HG02973 (cell line): ENCODE measurements at regions not wholly inside any gene's neighbourhood (a gene's known extent, or its start where the extent isn't known, plus 50 kb on each side); places are given as distances from the start of the nearest gene placed in this dataset.

Experiments
- ATAC-seq: cut with Tn5 transposase; IDR thresholded peaks from one replicate; pipeline ENCODE4 v1.9.1; 2021; ENCODE audit warnings: moderate library complexity; ENCODE audit not compliant: unreplicated experiment

DNA sequence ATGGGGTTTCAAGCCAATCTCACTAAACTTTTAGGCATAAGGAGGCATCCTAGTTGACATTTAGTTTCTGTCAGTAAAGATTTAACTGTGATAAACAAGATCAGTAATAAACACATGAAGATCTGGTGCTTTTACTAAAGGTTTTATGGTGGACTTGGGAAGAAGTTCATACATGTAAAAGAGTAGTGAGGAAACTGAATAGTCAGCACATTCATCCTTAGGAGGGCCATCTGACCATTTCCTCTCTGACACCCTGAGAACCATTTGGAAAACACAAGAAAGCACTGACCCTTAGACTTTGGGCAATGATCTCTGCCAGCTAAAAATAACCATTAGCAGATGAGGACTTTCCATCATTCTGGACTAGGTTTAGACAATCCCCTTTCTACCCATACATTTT, 1040.9 kb downstream of the AGBL1 start:
- ATAC-seq: no peak

DNA sequence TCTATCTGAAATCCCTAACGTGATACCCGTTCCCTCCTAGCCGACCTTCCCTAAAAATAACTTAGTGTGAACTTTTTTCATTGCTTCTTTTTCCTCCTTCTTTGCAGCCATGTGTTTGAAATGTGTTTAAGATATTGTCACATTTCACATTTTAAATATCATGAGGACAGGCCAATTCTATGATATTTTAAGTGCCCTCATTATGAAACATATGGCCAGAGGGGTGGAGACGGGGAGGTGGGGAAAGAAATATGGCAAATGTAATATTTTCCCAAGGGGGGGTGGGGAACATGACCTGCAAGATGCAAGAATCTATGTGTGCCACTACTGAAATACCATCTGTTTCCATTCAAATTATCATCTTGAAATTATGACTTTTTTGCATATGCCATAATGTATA, 1039.2 kb downstream of the AGBL1 start:
- no peak for ATAC-seq

DNA sequence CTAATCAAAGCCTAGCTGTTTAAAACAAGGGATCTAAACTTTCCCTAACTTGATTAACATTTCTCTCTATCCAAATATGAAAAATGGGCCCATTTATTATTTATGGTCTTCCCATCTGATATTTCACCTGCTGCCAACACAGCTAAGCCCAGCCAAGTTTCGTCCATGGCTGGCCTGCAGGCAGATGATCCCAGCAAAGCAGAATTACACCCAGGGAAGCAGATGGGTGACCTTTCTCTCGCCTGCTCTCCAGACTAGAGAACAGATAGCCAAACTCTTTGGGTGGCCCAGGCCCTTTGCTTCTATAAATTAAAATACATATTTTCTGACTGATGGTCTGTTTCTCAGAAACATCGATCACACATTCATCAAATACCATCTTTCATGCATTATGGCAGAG, 1038.8 kb downstream of the AGBL1 start:
- no peak for ATAC-seq

DNA sequence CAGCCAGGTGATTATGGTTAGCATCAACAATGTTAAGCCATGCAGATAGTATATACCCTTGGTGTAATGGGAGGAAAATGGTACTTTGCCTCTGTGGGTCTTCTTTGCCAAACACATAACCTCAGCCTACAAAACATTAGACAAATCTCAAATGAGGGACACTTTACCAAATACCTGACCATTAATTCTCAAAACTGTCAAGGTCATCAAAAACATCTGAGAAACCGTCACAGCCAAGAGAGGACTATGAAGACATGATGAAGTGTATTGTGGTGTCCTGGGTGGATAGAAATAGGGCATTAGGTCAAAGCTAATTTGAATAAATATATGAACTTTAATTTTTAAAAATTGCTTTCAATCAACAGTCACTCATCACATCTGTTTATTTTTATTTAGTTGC, 1036.1 kb downstream of the AGBL1 start:
- ATAC-seq: no peak

DNA sequence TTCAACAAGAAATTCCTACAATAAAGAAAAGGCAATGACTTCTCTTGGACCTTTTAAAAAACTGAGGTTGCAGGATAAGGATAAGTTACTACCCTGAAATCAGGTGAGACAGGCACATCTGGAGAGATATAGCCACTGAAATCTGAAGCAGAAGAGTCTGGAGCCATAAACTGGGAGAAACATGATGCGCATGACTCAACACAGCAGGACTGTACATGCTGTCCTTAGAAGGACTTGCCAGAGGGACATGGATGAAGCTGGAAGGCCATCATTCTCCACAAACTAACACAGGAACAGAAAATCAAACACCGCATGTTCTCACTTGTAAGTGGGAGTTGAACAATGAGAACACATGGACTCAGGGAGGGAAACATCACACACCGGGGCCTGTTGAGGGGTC, 1020.2 kb downstream of the AGBL1 start:
- ATAC-seq: no peak

DNA sequence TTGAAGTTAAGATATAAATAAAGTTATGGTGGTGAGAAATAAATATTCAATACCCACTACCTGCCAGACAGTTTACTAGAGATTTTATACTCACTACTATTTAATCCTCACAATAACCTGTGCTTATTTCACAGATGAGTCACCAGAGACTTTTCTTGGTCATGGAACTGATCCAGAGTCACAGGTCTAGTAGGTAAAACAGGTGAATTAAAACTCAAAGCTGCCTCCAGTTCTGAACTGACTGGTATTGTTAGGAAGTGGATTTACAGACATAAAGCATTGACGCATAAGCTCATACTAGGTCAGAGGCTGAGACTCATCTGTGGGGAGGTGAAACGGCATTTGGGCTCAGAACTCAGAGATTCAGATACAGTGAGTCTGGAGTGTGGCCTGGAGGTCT, 1009.9 kb downstream of the AGBL1 start:
- ATAC-seq: no peak

DNA sequence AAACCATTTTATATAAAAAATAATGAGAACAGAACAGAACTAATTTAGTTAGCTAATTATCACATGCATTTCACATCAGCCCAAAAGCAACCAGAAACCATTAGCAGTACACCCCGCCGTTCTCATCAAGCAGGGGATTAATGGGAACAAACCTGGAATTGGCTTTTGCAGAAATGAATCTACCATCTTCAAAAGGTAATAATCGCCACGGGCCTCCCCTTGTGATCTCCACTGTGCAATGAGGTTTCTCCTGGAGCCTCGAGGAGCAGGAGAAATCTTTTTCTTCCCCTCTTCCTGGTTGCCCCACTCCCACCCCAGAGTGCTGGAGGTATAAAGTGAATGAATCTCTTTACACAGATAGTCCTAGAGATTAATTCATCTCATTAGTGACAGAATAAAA, 1003.5 kb downstream of the AGBL1 start:
- no peak for ATAC-seq

DNA sequence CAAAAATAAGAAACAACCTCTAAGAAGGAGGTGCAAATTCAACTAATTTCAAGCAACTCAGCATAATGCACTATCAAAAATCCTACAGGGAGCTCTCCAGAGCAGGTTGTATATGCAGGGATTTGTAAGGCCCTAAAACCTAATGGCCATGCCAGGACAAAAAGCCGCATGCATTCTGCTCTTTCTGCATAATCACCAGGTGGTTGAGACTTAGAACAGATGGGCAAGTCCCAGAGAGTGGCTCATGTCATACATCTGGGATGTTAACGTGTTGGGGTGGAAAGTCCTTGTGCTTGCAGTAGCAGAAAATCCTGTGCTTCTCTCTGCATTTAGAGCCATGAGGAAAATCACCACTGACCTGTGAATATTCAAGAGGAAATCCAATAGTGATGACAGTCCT, 1002.9 kb downstream of the AGBL1 start:
- ATAC-seq: no peak

DNA sequence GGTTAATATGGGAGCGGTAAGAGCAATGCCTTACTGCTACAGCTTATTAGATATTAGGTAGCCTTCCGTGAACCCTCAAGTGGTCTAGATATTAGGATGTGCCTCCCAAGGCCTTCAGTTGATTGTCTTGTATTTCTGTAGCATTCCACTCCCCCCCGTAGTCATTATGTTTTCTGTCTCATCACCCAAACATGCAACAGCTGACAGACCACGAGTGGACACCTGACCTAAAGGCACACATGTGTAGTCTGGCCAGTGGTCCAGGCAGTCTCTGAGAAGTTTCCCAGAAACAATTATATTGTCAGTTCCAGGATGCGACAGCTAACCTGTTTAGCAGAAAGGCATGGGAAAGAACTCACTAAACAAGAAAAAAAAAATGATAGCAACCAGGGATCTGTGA, 1000.9 kb downstream of the AGBL1 start:
- no peak for ATAC-seq
